ENCODE measurements at regions not wholly inside any gene's neighbourhood (a gene's known extent, or its start where the extent isn't known, plus 50 kb on each side); places are given as distances from the start of the nearest gene placed in this dataset.

GRCh38 chr1:209041927-209042326 lies 541.6 kb upstream of the CAMK1G start:
- TF ChIP-seq, protein P1, sequence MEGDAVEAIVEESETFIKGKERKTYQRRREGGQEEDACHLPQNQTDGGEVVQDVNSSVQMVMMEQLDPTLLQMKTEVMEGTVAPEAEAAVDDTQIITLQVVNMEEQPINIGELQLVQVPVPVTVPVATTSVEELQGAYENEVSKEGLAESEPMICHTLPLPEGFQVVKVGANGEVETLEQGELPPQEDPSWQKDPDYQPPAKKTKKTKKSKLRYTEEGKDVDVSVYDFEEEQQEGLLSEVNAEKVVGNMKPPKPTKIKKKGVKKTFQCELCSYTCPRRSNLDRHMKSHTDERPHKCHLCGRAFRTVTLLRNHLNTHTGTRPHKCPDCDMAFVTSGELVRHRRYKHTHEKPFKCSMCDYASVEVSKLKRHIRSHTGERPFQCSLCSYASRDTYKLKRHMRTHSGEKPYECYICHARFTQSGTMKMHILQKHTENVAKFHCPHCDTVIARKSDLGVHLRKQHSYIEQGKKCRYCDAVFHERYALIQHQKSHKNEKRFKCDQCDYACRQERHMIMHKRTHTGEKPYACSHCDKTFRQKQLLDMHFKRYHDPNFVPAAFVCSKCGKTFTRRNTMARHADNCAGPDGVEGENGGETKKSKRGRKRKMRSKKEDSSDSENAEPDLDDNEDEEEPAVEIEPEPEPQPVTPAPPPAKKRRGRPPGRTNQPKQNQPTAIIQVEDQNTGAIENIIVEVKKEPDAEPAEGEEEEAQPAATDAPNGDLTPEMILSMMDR (IDR thresholded peaks at IDR 0.05), result no peak
- TF ChIP-seq POLR2A (IDR thresholded peaks at IDR 0.05), result no peak

Measured in sigmoid colon (tissue), 3 donors.